H9 (cell line): ENCODE measurements at regions not wholly inside any gene's neighbourhood (a gene's known extent, or its start where the extent isn't known, plus 50 kb on each side); places are given as distances from the start of the nearest gene placed in this dataset.

Source experiments
- DNase-seq: peaks from one replicate; pipeline ENCODE4 v3.0.0-alpha.2; 2017
- H2AFZ ChIP-seq: one replicate; pipeline ENCODE4 v1.6.1; 2013; ENCODE audit warnings: mild to moderate bottlenecking, low read length, control low read depth, moderate library complexity
- H2AK5ac ChIP-seq: 2 replicates; pipeline ENCODE4 v1.6.1; 2013; ENCODE audit warnings: low read length, control low read depth, mixed read lengths; ENCODE audit not compliant: insufficient read length
- H2BK120ac ChIP-seq: one replicate; pipeline ENCODE4 v1.6.1; 2013; ENCODE audit warnings: low read depth, mild to moderate bottlenecking, low read length, control low read depth, inconsistent platforms; ENCODE audit not compliant: poor library complexity, severe bottlenecking
- H2BK12ac ChIP-seq: 2 replicates; pipeline ENCODE4 v1.6.1; 2013; ENCODE audit warnings: low read length, control low read depth, mixed read lengths, low read depth; ENCODE audit not compliant: insufficient read length
- H2BK15ac ChIP-seq: 2 replicates; pipeline ENCODE4 v1.6.1; 2013; ENCODE audit warnings: low read depth, low read length, control low read depth
- H2BK20ac ChIP-seq: one replicate; pipeline ENCODE4 v1.6.1; 2013; ENCODE audit warnings: low read depth, mild to moderate bottlenecking, low read length, control low read depth, inconsistent platforms; ENCODE audit not compliant: poor library complexity, severe bottlenecking
- H2BK5ac ChIP-seq: 2 replicates; pipeline ENCODE4 v1.6.1; 2013; ENCODE audit warnings: low read length, control low read depth, mixed read lengths; ENCODE audit not compliant: insufficient read length
- H3K14ac ChIP-seq: 2 replicates; pipeline ENCODE4 v1.6.1; 2013; ENCODE audit warnings: low read length, control low read depth; ENCODE audit not compliant: insufficient read depth
- H3K18ac ChIP-seq: 2 replicates; pipeline ENCODE4 v1.6.1; 2013; ENCODE audit warnings: low read depth, mild to moderate bottlenecking, mixed read lengths, low read length, control low read depth; ENCODE audit not compliant: insufficient read length
- H3K23ac ChIP-seq: 2 replicates; pipeline ENCODE4 v1.6.1; 2013; ENCODE audit warnings: low read length, control low read depth, mixed read lengths, low read depth; ENCODE audit not compliant: insufficient read length
- H3K23me2 ChIP-seq: 2 replicates; pipeline ENCODE4 v1.6.1; 2013; ENCODE audit warnings: low read depth, mild to moderate bottlenecking, mixed read lengths, low read length, control low read depth; ENCODE audit not compliant: insufficient read length, poor library complexity, severe bottlenecking
- H3K27ac ChIP-seq: 2 replicates; pipeline ENCODE4 v1.5.1; 2013; ENCODE audit warnings: low read length, control low read depth, mixed read lengths, low read depth; ENCODE audit not compliant: insufficient read length
- H3K27me3 ChIP-seq: 2 replicates; pipeline ENCODE4 v1.6.1; 2013; ENCODE audit warnings: low read length, control low read depth, inconsistent platforms; ENCODE audit not compliant: insufficient read depth
- H3K4ac ChIP-seq: 2 replicates; pipeline ENCODE4 v1.6.1; 2013; ENCODE audit warnings: low read depth, mild to moderate bottlenecking, control low read depth, inconsistent platforms, low read length, moderate library complexity
- H3K4me1 ChIP-seq: 2 replicates; pipeline ENCODE4 v1.6.1; 2013; ENCODE audit warnings: low read length, control low read depth, inconsistent platforms; ENCODE audit not compliant: insufficient read depth
- H3K4me2 ChIP-seq: 2 replicates; pipeline ENCODE4 v1.6.1; 2013; ENCODE audit warnings: low read length, control low read depth, mixed read lengths; ENCODE audit not compliant: insufficient read length, insufficient read depth
- H3K56ac ChIP-seq: 2 replicates; pipeline ENCODE4 v1.6.1; 2013; ENCODE audit warnings: low read depth, mild to moderate bottlenecking, mixed read lengths, low read length, control low read depth; ENCODE audit not compliant: insufficient read length
- H3K79me1 ChIP-seq: 2 replicates; pipeline ENCODE4 v1.6.1; 2013; ENCODE audit warnings: low read depth, mild to moderate bottlenecking, moderate library complexity, low read length, control low read depth, inconsistent platforms; ENCODE audit not compliant: insufficient read depth, poor library complexity, severe bottlenecking
- H3K79me2 ChIP-seq: 2 replicates; pipeline ENCODE4 v1.6.1; 2013; ENCODE audit warnings: low read length, control low read depth, inconsistent platforms; ENCODE audit not compliant: insufficient read depth
- H3K9ac ChIP-seq: 2 replicates; pipeline ENCODE4 v1.6.1; 2013; ENCODE audit warnings: low read length, control low read depth, mixed read lengths; ENCODE audit not compliant: insufficient read length; ENCODE audit errors: extremely low read depth
- H3K9me3 ChIP-seq: one replicate; pipeline ENCODE4 v1.6.1; 2013; ENCODE audit warnings: low read depth, low read length, inconsistent platforms; ENCODE audit not compliant: control insufficient read depth
- H3T11ph ChIP-seq: one replicate; pipeline ENCODE4 v1.6.1; 2013; ENCODE audit warnings: mild to moderate bottlenecking, low read length, control low read depth, inconsistent platforms
- H4K20me1 ChIP-seq: one replicate; pipeline ENCODE4 v1.6.1; 2013; ENCODE audit not compliant: control insufficient read depth, insufficient read length, insufficient read depth
- H4K5ac ChIP-seq: 2 replicates; pipeline ENCODE4 v1.6.1; 2013; ENCODE audit warnings: low read depth, mild to moderate bottlenecking, mixed read lengths, low read length, control low read depth; ENCODE audit not compliant: insufficient read length
- H4K8ac ChIP-seq: replicated peaks from 2 replicates; pipeline ENCODE4 v1.6.1; 2013; ENCODE audit warnings: low read length, control low read depth, mixed read lengths, low read depth; ENCODE audit not compliant: insufficient read length
- H4K91ac ChIP-seq: 2 replicates; pipeline ENCODE4 v1.6.1; 2013; ENCODE audit warnings: low read depth, mild to moderate bottlenecking, moderate library complexity, mixed read lengths, low read length, control low read depth; ENCODE audit not compliant: insufficient read length
- H3K27ac Mint-ChIP-seq, 3 experiments: 2 replicates in 2 of 3; 3 replicates in 1 of 3; pipeline ENCODE4 v1.8.0; 2020 to 2021; ENCODE audit warnings: mixed read lengths in 3 of 3, mild to moderate bottlenecking in 1 of 3, moderate library complexity in 1 of 3
- H3K27me3 Mint-ChIP-seq: 2 replicates; pipeline ENCODE4 v1.8.0; 2021; ENCODE audit warnings: low read depth, mild to moderate bottlenecking, moderate library complexity, mixed read lengths
- H3K36me3 Mint-ChIP-seq, 3 experiments: 2 replicates in 2 of 3; 3 replicates in 1 of 3; pipeline ENCODE4 v1.8.0; 2020 to 2021; ENCODE audit warnings: low read depth in 3 of 3, mixed read lengths in 3 of 3; ENCODE audit not compliant: insufficient read depth in 1 of 3
- H3K4me1 Mint-ChIP-seq, 2 experiments: 2 replicates each; pipeline ENCODE4 v1.8.0; 2020; ENCODE audit warnings: mixed read lengths in 2 of 2
- H3K4me3 Mint-ChIP-seq, 2 experiments: 2 replicates in 1 of 2; 3 replicates in 1 of 2; pipeline ENCODE4 v1.8.0; 2020 to 2021; ENCODE audit warnings: mild to moderate bottlenecking in 2 of 2, mixed read lengths in 2 of 2, moderate library complexity in 1 of 2
- H3K9me3 Mint-ChIP-seq, 2 experiments: 2 replicates in 1 of 2; 3 replicates in 1 of 2; pipeline ENCODE4 v1.8.0; 2020; ENCODE audit warnings: mild to moderate bottlenecking in 2 of 2, mixed read lengths in 2 of 2, moderate library complexity in 1 of 2
- CTCF ChIP-seq: fragments of 200-600 bp; sonication (generic); conservative IDR thresholded peaks from 3 replicates; pipeline ENCODE4 v1.8.0; 2021; ENCODE audit warnings: antibody characterized with exemption, mild to moderate bottlenecking
- WGBS: extraction: QIAGEN DNeasy Blood & Tissue Kit; methylation state at CpG from one replicate; pipeline ENCODE4 v1.1.7; 2013; ENCODE audit warnings: missing lambda C conversion rate, low lambda C conversion rate, mixed read lengths; ENCODE audit not compliant: insufficient read length; ENCODE audit errors: extremely low coverage; 5-methylcytosine and 5-hydroxymethylcytosine counted together

GRCh38 chr1:13899856-13900255 is 199.9 kb downstream of the PRDM2 start:
- H3K27me3 ChIP-seq: no peaks in the 10 kb centered on the region
- H3K9me3 Mint-ChIP-seq: peaks cover 8 to 10% of the 10 kb centered on the region in 2 experiments; a peak in 3 of 5 replicates
- peaks cover 6 to 8% of the 10 kb centered on the region in 2 experiments; a peak in 3 of 4 replicates for H3K4me1 Mint-ChIP-seq
- H3K27me3 Mint-ChIP-seq: peaks cover 62% of the 10 kb centered on the region
- H3K56ac ChIP-seq: no peak overlapping the region
- H4K5ac ChIP-seq: no peak overlapping the region
- H2AK5ac ChIP-seq: no peak overlapping the region
- H3T11ph ChIP-seq: no peak overlapping the region
- no CpG with 5 or more reads among the region's 7 CpGs for WGBS
- H3K18ac ChIP-seq: no peak overlapping the region
- H2BK15ac ChIP-seq: no peak overlapping the region
- no peaks in the 10 kb centered on the region; a peak in 1 of 7 replicates for H3K36me3 Mint-ChIP-seq
- H4K8ac ChIP-seq: no peak overlapping the region
- H3K4ac ChIP-seq: no peak overlapping the region
- no peak overlapping the region for H2BK5ac ChIP-seq
- no peaks in the 10 kb centered on the region for H3K79me1 ChIP-seq
- H4K91ac ChIP-seq: no peak overlapping the region
- no peak overlapping the region for H3K27ac Mint-ChIP-seq
- H3K23me2 ChIP-seq: no peaks in the 10 kb centered on the region
- H3K23ac ChIP-seq: no peak overlapping the region
- no peak for TF ChIP-seq CTCF
- no peak overlapping the region for H3K9ac ChIP-seq
- no peak overlapping the region for H3K4me2 ChIP-seq
- H2BK12ac ChIP-seq: no peak overlapping the region
- H4K20me1 ChIP-seq: no peaks in the 10 kb centered on the region
- no peaks in the 10 kb centered on the region for H3K79me2 ChIP-seq
- H2BK20ac ChIP-seq: no peak overlapping the region
- no peaks in the 10 kb centered on the region for H3K9me3 ChIP-seq
- no peak overlapping the region for H3K4me3 Mint-ChIP-seq
- H2AFZ ChIP-seq: no peak overlapping the region
- H3K14ac ChIP-seq: no peak overlapping the region
- no peak overlapping the region for H2BK120ac ChIP-seq
- no peak for DNase-seq
- no peak overlapping the region for H3K27ac ChIP-seq
- H3K4me1 ChIP-seq: no peaks in the 10 kb centered on the region
